DOHH2 (cell line): ENCODE measurements at regions not wholly inside any gene's neighbourhood (a gene's known extent, or its start where the extent isn't known, plus 50 kb on each side); places are given as distances from the start of the nearest gene placed in this dataset.

Source experiments
- CTCF ChIP-seq: fragments of 200-600 bp; sonication (generic); IDR thresholded peaks from one replicate; pipeline ENCODE4 v1.5.1; 2014; ENCODE audit warnings: antibody characterized with exemption, mild to moderate bottlenecking, low read depth, low read length; ENCODE audit not compliant: poor library complexity, severe bottlenecking
- EZH2phosphoT487 ChIP-seq: fragments of 200-600 bp; sonication (generic); IDR thresholded peaks from 2 replicates; pipeline ENCODE4 v1.6.1; 2017; ENCODE audit warnings: borderline replicate concordance, mild to moderate bottlenecking, antibody characterized with exemption, low read length, moderate library complexity, mixed read lengths

GRCh38 chr9:518540-518939 lies 303.9 kb downstream of the DOCK8 start:
- TF ChIP-seq CTCF (no peak), EZH2phosphoT487 (no peak)
